ENCODE measurements at regions not wholly inside any gene's neighbourhood (a gene's known extent, or its start where the extent isn't known, plus 50 kb on each side); places are given as distances from the start of the nearest gene placed in this dataset.

DNA sequence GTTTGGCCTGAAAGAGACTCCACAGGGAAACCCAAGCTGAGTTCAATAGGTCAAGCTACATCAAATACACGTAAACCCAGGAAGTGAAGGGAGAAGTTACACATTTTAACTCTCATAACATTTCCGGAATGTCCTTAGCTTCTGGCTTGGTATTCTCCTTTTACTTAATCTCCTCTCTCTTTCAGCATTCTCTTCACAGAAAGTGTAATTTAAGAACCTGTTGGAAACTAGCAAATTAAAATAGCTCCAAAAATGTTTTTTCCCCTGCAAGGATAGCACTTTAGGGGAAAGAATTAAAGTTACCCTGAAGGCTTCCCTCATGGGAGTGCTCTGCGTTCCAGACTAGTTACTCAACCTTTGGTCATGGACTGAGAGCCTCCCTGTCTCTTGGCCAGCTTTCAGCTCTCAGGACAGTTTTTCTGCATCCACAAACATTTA is 292.7 kb upstream of the TARS1 start (continued):
- TF ChIP-seq, protein P1, sequence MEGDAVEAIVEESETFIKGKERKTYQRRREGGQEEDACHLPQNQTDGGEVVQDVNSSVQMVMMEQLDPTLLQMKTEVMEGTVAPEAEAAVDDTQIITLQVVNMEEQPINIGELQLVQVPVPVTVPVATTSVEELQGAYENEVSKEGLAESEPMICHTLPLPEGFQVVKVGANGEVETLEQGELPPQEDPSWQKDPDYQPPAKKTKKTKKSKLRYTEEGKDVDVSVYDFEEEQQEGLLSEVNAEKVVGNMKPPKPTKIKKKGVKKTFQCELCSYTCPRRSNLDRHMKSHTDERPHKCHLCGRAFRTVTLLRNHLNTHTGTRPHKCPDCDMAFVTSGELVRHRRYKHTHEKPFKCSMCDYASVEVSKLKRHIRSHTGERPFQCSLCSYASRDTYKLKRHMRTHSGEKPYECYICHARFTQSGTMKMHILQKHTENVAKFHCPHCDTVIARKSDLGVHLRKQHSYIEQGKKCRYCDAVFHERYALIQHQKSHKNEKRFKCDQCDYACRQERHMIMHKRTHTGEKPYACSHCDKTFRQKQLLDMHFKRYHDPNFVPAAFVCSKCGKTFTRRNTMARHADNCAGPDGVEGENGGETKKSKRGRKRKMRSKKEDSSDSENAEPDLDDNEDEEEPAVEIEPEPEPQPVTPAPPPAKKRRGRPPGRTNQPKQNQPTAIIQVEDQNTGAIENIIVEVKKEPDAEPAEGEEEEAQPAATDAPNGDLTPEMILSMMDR (conservative IDR thresholded peaks at IDR 0.05; ENCODE audit: low read depth in 2 of 2): no peak
- TF ChIP-seq STAT1 (IDR thresholded peaks at IDR 0.05; ENCODE audit: unreplicated experiment) (no peak), ZNF331 (CRISPR knock-in tag; IDR thresholded peaks at IDR 0.05; ENCODE audit: low read depth) (no peak)

DNA sequence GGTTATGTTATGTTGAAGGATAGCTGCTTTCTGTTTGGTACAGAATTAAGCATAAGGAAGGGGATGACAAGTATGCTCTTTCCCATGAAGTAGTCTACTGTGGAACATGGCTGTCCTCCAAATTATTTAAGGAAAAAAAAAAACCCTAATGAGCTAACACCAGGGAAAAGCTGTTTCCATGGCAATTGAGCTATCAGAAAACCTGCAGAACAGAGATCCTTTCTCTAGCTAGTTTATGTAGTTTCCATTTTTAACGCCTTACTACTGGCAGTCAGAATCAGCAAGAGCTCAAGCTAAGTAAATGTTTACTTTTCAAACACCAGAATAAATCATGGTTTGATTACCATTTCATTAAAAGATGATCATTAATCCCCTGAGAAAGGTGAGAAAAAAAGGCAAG is 287.4 kb upstream of the TARS1 start:
- Histone ChIP-seq H2AFZ (no peak overlapping the region), H3K4me2 (no peak overlapping the region), H3K4me3 (no peak overlapping the region), H3F3A (replicated peaks; ENCODE audit: low read depth) (no peaks in the 10 kb centered on the region), H3K27ac (ENCODE audit: low read depth) (no peak overlapping the region), H3K36me3 (ENCODE audit: insufficient read depth) (no peaks in the 10 kb centered on the region), H4K20me1 (replicated peaks; ENCODE audit: insufficient read depth) (no peaks in the 10 kb centered on the region), H3K9me2 (ENCODE audit: insufficient read depth) (no peaks in the 10 kb centered on the region; the same call in 1 of the 2 replicates), H3K79me2 (replicated peaks; ENCODE audit: insufficient read depth) (no peaks in the 10 kb centered on the region), H3K4me1 (ENCODE audit: insufficient read depth) (no peaks in the 10 kb centered on the region), H3K27me3 (ENCODE audit: insufficient read depth) (no peaks in the 10 kb centered on the region)
- TF ChIP-seq, protein P2, sequence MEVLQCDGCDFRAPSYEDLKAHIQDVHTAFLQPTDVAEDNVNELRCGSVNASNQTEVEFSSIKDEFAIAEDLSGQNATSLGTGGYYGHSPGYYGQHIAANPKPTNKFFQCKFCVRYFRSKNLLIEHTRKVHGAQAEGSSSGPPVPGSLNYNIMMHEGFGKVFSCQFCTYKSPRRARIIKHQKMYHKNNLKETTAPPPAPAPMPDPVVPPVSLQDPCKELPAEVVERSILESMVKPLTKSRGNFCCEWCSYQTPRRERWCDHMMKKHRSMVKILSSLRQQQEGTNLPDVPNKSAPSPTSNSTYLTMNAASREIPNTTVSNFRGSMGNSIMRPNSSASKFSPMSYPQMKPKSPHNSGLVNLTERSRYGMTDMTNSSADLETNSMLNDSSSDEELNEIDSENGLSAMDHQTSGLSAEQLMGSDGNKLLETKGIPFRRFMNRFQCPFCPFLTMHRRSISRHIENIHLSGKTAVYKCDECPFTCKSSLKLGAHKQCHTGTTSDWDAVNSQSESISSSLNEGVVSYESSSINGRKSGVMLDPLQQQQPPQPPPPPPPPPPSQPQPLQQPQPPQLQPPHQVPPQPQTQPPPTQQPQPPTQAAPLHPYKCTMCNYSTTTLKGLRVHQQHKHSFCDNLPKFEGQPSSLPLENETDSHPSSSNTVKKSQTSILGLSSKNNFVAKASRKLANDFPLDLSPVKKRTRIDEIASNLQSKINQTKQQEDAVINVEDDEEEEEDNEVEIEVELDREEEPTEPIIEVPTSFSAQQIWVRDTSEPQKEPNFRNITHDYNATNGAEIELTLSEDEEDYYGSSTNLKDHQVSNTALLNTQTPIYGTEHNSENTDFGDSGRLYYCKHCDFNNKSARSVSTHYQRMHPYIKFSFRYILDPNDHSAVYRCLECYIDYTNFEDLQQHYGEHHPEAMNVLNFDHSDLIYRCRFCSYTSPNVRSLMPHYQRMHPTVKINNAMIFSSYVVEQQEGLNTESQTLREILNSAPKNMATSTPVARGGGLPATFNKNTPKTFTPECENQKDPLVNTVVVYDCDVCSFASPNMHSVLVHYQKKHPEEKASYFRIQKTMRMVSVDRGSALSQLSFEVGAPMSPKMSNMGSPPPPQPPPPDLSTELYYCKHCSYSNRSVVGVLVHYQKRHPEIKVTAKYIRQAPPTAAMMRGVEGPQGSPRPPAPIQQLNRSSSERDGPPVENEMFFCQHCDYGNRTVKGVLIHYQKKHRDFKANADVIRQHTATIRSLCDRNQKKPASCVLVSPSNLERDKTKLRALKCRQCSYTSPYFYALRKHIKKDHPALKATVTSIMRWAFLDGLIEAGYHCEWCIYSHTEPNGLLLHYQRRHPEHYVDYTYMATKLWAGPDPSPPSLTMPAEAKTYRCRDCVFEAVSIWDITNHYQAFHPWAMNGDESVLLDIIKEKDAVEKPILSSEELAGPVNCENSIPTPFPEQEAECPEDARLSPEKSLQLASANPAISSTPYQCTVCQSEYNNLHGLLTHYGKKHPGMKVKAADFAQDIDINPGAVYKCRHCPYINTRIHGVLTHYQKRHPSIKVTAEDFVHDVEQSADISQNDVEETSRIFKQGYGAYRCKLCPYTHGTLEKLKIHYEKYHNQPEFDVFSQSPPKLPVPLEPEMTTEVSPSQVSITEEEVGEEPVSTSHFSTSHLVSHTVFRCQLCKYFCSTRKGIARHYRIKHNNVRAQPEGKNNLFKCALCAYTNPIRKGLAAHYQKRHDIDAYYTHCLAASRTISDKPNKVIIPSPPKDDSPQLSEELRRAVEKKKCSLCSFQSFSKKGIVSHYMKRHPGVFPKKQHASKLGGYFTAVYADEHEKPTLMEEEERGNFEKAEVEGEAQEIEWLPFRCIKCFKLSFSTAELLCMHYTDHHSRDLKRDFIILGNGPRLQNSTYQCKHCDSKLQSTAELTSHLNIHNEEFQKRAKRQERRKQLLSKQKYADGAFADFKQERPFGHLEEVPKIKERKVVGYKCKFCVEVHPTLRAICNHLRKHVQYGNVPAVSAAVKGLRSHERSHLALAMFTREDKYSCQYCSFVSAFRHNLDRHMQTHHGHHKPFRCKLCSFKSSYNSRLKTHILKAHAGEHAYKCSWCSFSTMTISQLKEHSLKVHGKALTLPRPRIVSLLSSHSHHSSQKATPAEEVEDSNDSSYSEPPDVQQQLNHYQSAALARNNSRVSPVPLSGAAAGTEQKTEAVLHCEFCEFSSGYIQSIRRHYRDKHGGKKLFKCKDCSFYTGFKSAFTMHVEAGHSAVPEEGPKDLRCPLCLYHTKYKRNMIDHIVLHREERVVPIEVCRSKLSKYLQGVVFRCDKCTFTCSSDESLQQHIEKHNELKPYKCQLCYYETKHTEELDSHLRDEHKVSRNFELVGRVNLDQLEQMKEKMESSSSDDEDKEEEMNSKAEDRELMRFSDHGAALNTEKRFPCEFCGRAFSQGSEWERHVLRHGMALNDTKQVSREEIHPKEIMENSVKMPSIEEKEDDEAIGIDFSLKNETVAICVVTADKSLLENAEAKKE (CRISPR knock-in tag; IDR thresholded peaks at IDR 0.05): no peak
- TF ChIP-seq CREB1 (CRISPR knock-in tag; IDR thresholded peaks at IDR 0.05; ENCODE audit: low read depth): no peak
- Mint-ChIP-seq H3K27me3 (ENCODE audit: insufficient read depth, low read depth, poor library complexity) (no peaks in the 10 kb centered on the region), H3K4me1 (no peaks in the 10 kb centered on the region), H3K36me3 (ENCODE audit: low read depth) (no peaks in the 10 kb centered on the region), H3K9me3 (no peaks in the 10 kb centered on the region), H3K27ac (no peak overlapping the region), H3K4me3 (no peak overlapping the region)
- no peak for DNase-seq (ENCODE audit: low spot score)
- ATAC-seq: no peak

All from GM23338 (cell line).